HepG2 (cell line): ENCODE measurements at regions not wholly inside any gene's neighbourhood (a gene's known extent, or its start where the extent isn't known, plus 50 kb on each side); places are given as distances from the start of the nearest gene placed in this dataset.

Source experiments
- ERF ChIP-seq: IDR thresholded peaks from 2 replicates; pipeline ENCODE4 v1.6.1; 2018; ENCODE audit warnings: missing biosample characterization, missing genetic modification reagents
- GFI1 ChIP-seq: sonication (generic); formaldehyde crosslinking; IDR thresholded peaks from 2 replicates; pipeline ENCODE4 v1.5.0; 2020; ENCODE audit warnings: missing genetic modification reagents, mild to moderate bottlenecking, borderline replicate concordance
- HDAC6 ChIP-seq: fragments of 200-600 bp; sonication (generic); IDR thresholded peaks from 2 replicates; pipeline ENCODE4 v1.7.0; 2017; ENCODE audit warnings: mild to moderate bottlenecking, antibody characterized with exemption, low read length, low read depth
- KLF9 ChIP-seq: IDR thresholded peaks from 2 replicates; pipeline ENCODE4 v1.6.1; 2016; ENCODE audit warnings: low read depth
- MTA3 ChIP-seq: sonication (generic); formaldehyde crosslinking; IDR thresholded peaks from 2 replicates; pipeline ENCODE4 v1.4.0; 2020; ENCODE audit warnings: missing genetic modification reagents
- NBN ChIP-seq: fragments of 450-650 bp; conservative IDR thresholded peaks from 2 replicates; pipeline ENCODE4 v1.6.1; 2017
- TP53 ChIP-seq: sonication (generic); formaldehyde crosslinking; conservative IDR thresholded peaks from 2 replicates; pipeline ENCODE4 v1.4.0; 2020; ENCODE audit warnings: missing genetic modification reagents
- ZBTB3 ChIP-seq: sonication (generic); formaldehyde crosslinking; IDR thresholded peaks from 2 replicates; pipeline ENCODE4 v1.4.0; 2020; ENCODE audit warnings: low read depth, mild to moderate bottlenecking, moderate library complexity, missing genetic modification reagents, borderline replicate concordance
- ZKSCAN5 ChIP-seq: sonication (generic); formaldehyde crosslinking; IDR thresholded peaks from 2 replicates; pipeline ENCODE4 v1.5.1; 2020; ENCODE audit warnings: mild to moderate bottlenecking, missing genetic modification reagents
- ZNF430 ChIP-seq: sonication (generic); formaldehyde crosslinking; IDR thresholded peaks from 2 replicates; pipeline ENCODE4 v1.9.0; 2021; ENCODE audit warnings: mild to moderate bottlenecking, missing genetic modification reagents
- ZNF562 ChIP-seq: sonication (generic); formaldehyde crosslinking; IDR thresholded peaks from 2 replicates; pipeline ENCODE4 v1.8.0; 2022; ENCODE audit warnings: missing genetic modification reagents, borderline replicate concordance
- TF ChIP-seq, protein P1 (sequence below), 2 experiments: IDR thresholded peaks; 2 replicates each; pipeline ENCODE4 v1.6.1; 2011 to 2012; ENCODE audit warnings: low read length in 2 of 2, borderline replicate concordance in 1 of 2, low read depth in 1 of 2, mild to moderate bottlenecking in 1 of 2, moderate library complexity in 1 of 2
- TF ChIP-seq, protein P2 (sequence below): sonication (generic); formaldehyde crosslinking; IDR thresholded peaks from 2 replicates; pipeline ENCODE4 v1.4.0; 2020; ENCODE audit warnings: mild to moderate bottlenecking, missing genetic modification reagents
- TF ChIP-seq, protein P3 (sequence below): sonication (generic); formaldehyde crosslinking; IDR thresholded peaks from 2 replicates; pipeline ENCODE4 v1.8.0; 2022; ENCODE audit warnings: mild to moderate bottlenecking, missing genetic modification reagents, moderate library complexity
- TF ChIP-seq, protein P4 (sequence below): sonication (generic); formaldehyde crosslinking; IDR thresholded peaks from 2 replicates; pipeline ENCODE4 v1.4.0; 2020; ENCODE audit warnings: mild to moderate bottlenecking, missing genetic modification reagents, borderline replicate concordance
- TF ChIP-seq, protein P5 (sequence below): sonication (generic); formaldehyde crosslinking; IDR thresholded peaks from 2 replicates; pipeline ENCODE4 v1.9.0; 2021; ENCODE audit warnings: missing genetic modification reagents, borderline replicate concordance

DNA sequence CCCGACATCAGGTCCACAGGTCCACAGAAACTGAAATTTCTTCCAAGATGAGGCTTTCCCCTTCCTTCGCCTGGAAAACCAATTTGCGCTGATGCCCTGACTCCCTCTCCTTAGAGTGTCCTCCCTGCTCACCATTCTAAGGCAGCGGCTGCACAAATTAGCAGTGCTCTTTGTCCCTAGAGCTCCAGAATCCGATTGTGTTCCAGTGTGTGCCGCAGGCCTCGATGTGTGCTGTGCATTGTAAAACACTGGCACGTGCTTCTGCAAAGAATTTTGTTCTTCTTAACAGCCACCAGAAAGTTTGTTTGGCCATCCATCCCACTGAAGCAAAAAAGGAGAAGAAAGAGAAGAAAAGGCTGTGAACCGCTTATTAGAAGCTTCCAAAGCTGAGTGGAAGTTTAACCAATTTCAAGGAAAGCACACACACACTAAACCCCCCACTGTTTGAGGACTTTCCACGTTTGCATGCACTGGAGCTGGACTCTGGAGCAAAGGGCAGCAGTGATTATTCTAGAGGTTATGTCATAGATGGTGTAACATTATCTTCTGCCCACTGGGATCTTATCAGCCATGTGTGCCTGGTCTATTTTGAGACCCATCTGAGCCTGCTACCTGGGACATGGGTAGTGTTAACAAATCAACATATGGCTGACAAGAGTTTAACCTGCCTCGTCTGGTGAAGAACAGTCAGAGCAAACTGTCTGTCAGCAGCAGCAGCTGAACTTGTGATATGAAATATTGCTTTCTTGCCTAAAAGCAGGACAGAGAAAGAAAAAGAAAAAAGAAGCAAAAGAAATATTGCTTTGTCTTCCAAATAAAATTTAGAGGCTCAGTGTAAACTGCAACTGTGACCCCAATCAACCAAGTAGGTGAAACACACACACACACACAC is 64.9 kb upstream of the RREB1 start (continued):
- TF ChIP-seq, protein P1, sequence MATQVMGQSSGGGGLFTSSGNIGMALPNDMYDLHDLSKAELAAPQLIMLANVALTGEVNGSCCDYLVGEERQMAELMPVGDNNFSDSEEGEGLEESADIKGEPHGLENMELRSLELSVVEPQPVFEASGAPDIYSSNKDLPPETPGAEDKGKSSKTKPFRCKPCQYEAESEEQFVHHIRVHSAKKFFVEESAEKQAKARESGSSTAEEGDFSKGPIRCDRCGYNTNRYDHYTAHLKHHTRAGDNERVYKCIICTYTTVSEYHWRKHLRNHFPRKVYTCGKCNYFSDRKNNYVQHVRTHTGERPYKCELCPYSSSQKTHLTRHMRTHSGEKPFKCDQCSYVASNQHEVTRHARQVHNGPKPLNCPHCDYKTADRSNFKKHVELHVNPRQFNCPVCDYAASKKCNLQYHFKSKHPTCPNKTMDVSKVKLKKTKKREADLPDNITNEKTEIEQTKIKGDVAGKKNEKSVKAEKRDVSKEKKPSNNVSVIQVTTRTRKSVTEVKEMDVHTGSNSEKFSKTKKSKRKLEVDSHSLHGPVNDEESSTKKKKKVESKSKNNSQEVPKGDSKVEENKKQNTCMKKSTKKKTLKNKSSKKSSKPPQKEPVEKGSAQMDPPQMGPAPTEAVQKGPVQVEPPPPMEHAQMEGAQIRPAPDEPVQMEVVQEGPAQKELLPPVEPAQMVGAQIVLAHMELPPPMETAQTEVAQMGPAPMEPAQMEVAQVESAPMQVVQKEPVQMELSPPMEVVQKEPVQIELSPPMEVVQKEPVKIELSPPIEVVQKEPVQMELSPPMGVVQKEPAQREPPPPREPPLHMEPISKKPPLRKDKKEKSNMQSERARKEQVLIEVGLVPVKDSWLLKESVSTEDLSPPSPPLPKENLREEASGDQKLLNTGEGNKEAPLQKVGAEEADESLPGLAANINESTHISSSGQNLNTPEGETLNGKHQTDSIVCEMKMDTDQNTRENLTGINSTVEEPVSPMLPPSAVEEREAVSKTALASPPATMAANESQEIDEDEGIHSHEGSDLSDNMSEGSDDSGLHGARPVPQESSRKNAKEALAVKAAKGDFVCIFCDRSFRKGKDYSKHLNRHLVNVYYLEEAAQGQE (IDR thresholded peaks at IDR 0.05; ENCODE audit: borderline replicate concordance in 1 of 2, low read depth in 1 of 2, low read length in 2 of 2): no peak; a peak in 1 of 4 replicates
- TF ChIP-seq MTA3 (no peak), TP53 (CRISPR knock-in tag) (no peak), ZNF562 (no peak), ZNF430 (peak; percentile 91), ERF (CRISPR knock-in tag) (peak; percentile 84), ZBTB3 (peak; percentile 99), KLF9 (CRISPR knock-in tag) (peak; percentile 87), NBN (no peak), ZKSCAN5 (CRISPR knock-in tag) (no peak), HDAC6 (no peak), GFI1 (peak; percentile 99)
- TF ChIP-seq, protein P2, sequence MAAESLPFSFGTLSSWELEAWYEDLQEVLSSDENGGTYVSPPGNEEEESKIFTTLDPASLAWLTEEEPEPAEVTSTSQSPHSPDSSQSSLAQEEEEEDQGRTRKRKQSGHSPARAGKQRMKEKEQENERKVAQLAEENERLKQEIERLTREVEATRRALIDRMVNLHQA: no peak
- TF ChIP-seq, protein P3, sequence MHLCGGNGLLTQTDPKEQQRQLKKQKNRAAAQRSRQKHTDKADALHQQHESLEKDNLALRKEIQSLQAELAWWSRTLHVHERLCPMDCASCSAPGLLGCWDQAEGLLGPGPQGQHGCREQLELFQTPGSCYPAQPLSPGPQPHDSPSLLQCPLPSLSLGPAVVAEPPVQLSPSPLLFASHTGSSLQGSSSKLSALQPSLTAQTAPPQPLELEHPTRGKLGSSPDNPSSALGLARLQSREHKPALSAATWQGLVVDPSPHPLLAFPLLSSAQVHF (CRISPR knock-in tag): no peak
- TF ChIP-seq, protein P4, sequence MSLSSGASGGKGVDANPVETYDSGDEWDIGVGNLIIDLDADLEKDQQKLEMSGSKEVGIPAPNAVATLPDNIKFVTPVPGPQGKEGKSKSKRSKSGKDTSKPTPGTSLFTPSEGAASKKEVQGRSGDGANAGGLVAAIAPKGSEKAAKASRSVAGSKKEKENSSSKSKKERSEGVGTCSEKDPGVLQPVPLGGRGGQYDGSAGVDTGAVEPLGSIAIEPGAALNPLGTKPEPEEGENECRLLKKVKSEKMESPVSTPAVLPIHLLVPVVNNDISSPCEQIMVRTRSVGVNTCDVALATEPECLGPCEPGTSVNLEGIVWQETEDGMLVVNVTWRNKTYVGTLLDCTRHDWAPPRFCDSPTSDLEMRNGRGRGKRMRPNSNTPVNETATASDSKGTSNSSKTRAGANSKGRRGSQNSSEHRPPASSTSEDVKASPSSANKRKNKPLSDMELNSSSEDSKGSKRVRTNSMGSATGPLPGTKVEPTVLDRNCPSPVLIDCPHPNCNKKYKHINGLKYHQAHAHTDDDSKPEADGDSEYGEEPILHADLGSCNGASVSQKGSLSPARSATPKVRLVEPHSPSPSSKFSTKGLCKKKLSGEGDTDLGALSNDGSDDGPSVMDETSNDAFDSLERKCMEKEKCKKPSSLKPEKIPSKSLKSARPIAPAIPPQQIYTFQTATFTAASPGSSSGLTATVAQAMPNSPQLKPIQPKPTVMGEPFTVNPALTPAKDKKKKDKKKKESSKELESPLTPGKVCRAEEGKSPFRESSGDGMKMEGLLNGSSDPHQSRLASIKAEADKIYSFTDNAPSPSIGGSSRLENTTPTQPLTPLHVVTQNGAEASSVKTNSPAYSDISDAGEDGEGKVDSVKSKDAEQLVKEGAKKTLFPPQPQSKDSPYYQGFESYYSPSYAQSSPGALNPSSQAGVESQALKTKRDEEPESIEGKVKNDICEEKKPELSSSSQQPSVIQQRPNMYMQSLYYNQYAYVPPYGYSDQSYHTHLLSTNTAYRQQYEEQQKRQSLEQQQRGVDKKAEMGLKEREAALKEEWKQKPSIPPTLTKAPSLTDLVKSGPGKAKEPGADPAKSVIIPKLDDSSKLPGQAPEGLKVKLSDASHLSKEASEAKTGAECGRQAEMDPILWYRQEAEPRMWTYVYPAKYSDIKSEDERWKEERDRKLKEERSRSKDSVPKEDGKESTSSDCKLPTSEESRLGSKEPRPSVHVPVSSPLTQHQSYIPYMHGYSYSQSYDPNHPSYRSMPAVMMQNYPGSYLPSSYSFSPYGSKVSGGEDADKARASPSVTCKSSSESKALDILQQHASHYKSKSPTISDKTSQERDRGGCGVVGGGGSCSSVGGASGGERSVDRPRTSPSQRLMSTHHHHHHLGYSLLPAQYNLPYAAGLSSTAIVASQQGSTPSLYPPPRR (CRISPR knock-in tag): peak; percentile 86
- TF ChIP-seq, protein P5, sequence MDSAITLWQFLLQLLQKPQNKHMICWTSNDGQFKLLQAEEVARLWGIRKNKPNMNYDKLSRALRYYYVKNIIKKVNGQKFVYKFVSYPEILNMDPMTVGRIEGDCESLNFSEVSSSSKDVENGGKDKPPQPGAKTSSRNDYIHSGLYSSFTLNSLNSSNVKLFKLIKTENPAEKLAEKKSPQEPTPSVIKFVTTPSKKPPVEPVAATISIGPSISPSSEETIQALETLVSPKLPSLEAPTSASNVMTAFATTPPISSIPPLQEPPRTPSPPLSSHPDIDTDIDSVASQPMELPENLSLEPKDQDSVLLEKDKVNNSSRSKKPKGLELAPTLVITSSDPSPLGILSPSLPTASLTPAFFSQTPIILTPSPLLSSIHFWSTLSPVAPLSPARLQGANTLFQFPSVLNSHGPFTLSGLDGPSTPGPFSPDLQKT (CRISPR knock-in tag): no peak
